ENCODE measurements at regions not wholly inside any gene's neighbourhood (a gene's known extent, or its start where the extent isn't known, plus 50 kb on each side); places are given as distances from the start of the nearest gene placed in this dataset.

DNA sequence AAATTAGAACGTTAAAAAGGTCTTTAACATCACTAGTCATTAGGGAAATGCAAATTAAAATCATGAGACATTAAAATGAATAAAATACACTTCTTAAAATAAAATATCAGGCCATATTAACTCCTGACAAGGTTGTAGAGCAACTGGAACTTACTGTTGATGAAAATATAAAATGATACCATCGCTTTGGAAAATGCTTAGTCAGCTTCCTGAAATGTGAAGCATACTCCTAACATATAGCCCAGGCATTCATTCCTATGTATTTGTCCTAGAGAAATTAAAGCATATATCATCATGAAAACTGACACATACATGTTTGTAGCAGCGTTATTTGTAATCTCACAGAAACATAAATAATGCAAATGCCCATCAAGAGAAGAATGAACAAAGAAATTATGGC, 211.5 kb upstream of the CHRM3 start:
- no peak overlapping the region for H3K4me3 Mint-ChIP-seq

More for the DNA sequence above, 211.5 kb upstream of the CHRM3 start:
- H3K27ac Mint-ChIP-seq = no peak overlapping the region
- no peaks in the 10 kb centered on the region for H3K27me3 Mint-ChIP-seq (ENCODE audit: low read depth)
- TF ChIP-seq, protein P1, sequence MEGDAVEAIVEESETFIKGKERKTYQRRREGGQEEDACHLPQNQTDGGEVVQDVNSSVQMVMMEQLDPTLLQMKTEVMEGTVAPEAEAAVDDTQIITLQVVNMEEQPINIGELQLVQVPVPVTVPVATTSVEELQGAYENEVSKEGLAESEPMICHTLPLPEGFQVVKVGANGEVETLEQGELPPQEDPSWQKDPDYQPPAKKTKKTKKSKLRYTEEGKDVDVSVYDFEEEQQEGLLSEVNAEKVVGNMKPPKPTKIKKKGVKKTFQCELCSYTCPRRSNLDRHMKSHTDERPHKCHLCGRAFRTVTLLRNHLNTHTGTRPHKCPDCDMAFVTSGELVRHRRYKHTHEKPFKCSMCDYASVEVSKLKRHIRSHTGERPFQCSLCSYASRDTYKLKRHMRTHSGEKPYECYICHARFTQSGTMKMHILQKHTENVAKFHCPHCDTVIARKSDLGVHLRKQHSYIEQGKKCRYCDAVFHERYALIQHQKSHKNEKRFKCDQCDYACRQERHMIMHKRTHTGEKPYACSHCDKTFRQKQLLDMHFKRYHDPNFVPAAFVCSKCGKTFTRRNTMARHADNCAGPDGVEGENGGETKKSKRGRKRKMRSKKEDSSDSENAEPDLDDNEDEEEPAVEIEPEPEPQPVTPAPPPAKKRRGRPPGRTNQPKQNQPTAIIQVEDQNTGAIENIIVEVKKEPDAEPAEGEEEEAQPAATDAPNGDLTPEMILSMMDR (conservative IDR thresholded peaks at IDR 0.05) = no peak
- no peak overlapping the region for H3K56ac ChIP-seq (ENCODE audit: insufficient read length, low read depth, low read length)
- H3K14ac ChIP-seq (ENCODE audit: insufficient read depth, low read length) = no peak overlapping the region
- H3K79me1 ChIP-seq (ENCODE audit: insufficient read depth, low read depth, low read length, poor library complexity, severe bottlenecking) = no peaks in the 10 kb centered on the region
- H2BK5ac ChIP-seq (ENCODE audit: insufficient read length, low read length) = no peak overlapping the region
- no peaks in the 10 kb centered on the region for H3K4me1 ChIP-seq (ENCODE audit: insufficient read depth, low read length)
- H4K5ac ChIP-seq (ENCODE audit: insufficient read length, low read depth, low read length) = no peak overlapping the region
- H2AFZ ChIP-seq (ENCODE audit: low read length) = no peak overlapping the region
- H2BK120ac ChIP-seq (ENCODE audit: low read depth, low read length, poor library complexity, severe bottlenecking) = no peak overlapping the region
- H2BK15ac ChIP-seq (ENCODE audit: low read depth, low read length) = no peak overlapping the region
- H2BK12ac ChIP-seq (ENCODE audit: insufficient read length, low read depth, low read length) = no peak overlapping the region
- peaks cover 6 to 7% of the 10 kb centered on the region in 2 experiments for H3K9me3 Mint-ChIP-seq
- WGBS (ENCODE audit: extremely low coverage, insufficient read length, low lambda C conversion rate) = no CpG with 5 or more reads among the region's 3 CpGs
- no peaks in the 10 kb centered on the region for H3K27me3 ChIP-seq (ENCODE audit: insufficient read depth, low read length)
- H3K79me2 ChIP-seq (ENCODE audit: insufficient read depth, low read length) = no peaks in the 10 kb centered on the region
- no peaks in the 10 kb centered on the region for H3K23me2 ChIP-seq (ENCODE audit: insufficient read length, low read depth, low read length, poor library complexity, severe bottlenecking)
- no peak overlapping the region for H3K27ac ChIP-seq (ENCODE audit: insufficient read length, low read depth, low read length)
- no peak overlapping the region for H3K18ac ChIP-seq (ENCODE audit: insufficient read length, low read depth, low read length)
- no peak overlapping the region for H2AK5ac ChIP-seq (ENCODE audit: insufficient read length, low read length)
- H3K4ac ChIP-seq (ENCODE audit: low read depth, low read length) = no peak overlapping the region
- H4K91ac ChIP-seq (ENCODE audit: insufficient read length, low read depth, low read length) = no peak overlapping the region
- no peak for DNase-seq
- peaks cover 0 to 4% (median 4%) of the 10 kb centered on the region in 3 experiments; a peak in 3 of 7 replicates for H3K36me3 Mint-ChIP-seq (ENCODE audit: insufficient read depth in 1 of 3, low read depth in 3 of 3)
- 0 out of 4 replicates have a peak, but pooled peaks cover 0 to 2% of the 10 kb centered on the region in 2 experiments for H3K4me1 Mint-ChIP-seq
- no peak overlapping the region for H3T11ph ChIP-seq (ENCODE audit: low read length)
- no peak overlapping the region for H2BK20ac ChIP-seq (ENCODE audit: low read depth, low read length, poor library complexity, severe bottlenecking)
- no peak overlapping the region for H4K8ac ChIP-seq (replicated peaks; ENCODE audit: insufficient read length, low read depth, low read length)
- no peak overlapping the region for H3K9ac ChIP-seq (ENCODE audit: extremely low read depth, insufficient read length, low read length)
- H3K9me3 ChIP-seq (ENCODE audit: control insufficient read depth, low read depth, low read length) = no peaks in the 10 kb centered on the region
- H4K20me1 ChIP-seq (ENCODE audit: control insufficient read depth, insufficient read depth, insufficient read length) = no peaks in the 10 kb centered on the region
- H3K23ac ChIP-seq (ENCODE audit: insufficient read length, low read depth, low read length) = no peak overlapping the region
- no peak overlapping the region for H3K4me2 ChIP-seq (ENCODE audit: insufficient read depth, insufficient read length, low read length)
